Islet of Langerhans (tissue), 1 donor: ENCODE measurements at regions not wholly inside any gene's neighbourhood (a gene's known extent, or its start where the extent isn't known, plus 50 kb on each side); places are given as distances from the start of the nearest gene placed in this dataset.

Source experiments
- FAIRE-seq: peaks from one replicate; lab custom pipeline; 2011; peaks lifted over from hg19 to GRCh38; lab: Jason Lieb, UNC

- no peak for FAIRE-seq
Measured at GRCh38 chr4:111666826-111667360, 478.4 kb upstream of the FAM241A start.

- FAIRE-seq, result no peak
Measured at GRCh38 chr4:111671756-111672155, 473.5 kb upstream of the FAM241A start.

DNA sequence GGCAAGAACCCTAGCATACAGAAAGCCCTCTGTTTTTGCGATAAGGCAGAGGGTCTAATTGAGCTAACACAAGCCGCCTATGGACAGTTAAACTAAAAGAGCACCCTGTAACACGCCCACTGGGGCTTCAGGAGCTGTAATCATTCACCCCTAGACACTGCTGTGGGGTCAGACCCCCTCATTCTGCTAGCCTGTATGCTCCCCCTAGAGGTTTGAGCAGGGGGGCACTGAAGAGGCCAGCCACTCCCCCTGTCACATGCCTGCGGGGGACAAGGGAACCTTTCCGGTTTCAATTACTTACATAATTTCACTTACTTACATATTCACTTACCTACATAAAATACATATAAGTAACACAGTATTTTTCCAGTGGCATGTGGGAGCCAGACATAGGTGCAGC lies 469.5 kb upstream of the FAM241A start:
- FAIRE-seq, result no peak

- no peak for FAIRE-seq
Measured at GRCh38 chr4:111676533-111676932, 468.7 kb upstream of the FAM241A start.

DNA sequence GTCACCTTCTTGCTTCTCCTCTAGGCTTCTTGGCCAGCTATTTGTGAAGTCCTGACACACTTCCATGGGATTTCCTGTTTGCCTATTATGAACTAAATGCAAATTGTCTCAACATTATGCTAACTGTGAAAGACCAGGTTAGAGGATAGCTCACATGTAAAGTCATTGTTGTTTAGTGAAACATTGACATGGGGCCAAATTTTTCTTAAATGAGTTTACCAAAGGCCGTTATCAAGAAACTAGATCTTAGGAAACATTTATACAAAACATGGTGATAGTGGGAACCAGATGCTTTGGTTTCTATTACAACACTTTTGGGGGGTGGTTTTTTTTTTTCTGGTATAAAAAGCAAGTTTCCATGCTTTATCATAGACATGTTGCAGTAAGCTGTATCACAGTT lies 466.8 kb upstream of the FAM241A start:
- no peak for FAIRE-seq

- no peak for FAIRE-seq
Measured at GRCh38 chr4:111678908-111679307, 466.3 kb upstream of the FAM241A start.

GRCh38 chr4:111681270-111681669 lies 464.0 kb upstream of the FAM241A start:
- FAIRE-seq, result no peak

GRCh38 chr4:111681751-111682150 lies 463.5 kb upstream of the FAM241A start:
- no peak for FAIRE-seq

- no peak for FAIRE-seq
Measured at GRCh38 chr4:111685205-111685604, 460.0 kb upstream of the FAM241A start.

DNA sequence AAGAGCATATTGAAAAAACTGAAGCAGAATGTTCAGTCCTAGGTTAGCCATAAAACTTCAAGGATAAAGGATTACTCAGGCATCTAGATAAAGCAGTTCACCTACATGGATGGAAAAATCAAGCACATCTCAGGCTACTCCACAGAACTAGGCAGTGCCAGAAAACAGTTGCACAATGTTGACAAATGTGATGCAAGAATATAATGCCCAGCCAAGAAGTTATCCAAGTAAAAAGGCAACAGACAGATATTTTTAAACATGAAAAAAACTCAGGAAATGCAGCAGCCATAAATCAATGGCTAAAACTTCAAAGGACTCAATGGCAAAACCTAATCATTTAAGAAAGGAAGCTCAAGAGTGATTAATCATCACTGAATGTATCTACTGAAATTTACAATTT lies 456.0 kb upstream of the FAM241A start:
- no peak for FAIRE-seq

DNA sequence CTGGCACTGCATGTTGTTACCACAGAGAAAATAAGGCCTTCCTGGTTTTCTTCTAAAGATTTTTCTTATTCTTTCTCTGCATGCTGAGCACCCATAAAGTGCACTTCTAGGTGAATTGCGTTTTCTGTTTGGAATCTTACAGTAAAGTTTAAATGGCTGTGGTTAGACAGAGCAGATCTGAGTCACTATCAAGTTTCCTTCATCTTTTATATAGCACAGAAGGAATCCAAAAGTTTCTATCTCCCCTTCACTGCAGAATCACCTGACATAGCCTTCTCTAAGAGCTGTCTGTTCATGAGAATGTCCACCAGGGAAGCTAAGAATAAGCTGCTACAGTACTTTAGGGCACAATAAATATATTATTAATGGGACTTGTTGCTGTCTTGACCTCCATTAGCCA lies 455.5 kb upstream of the FAM241A start:
- FAIRE-seq, result no peak

DNA sequence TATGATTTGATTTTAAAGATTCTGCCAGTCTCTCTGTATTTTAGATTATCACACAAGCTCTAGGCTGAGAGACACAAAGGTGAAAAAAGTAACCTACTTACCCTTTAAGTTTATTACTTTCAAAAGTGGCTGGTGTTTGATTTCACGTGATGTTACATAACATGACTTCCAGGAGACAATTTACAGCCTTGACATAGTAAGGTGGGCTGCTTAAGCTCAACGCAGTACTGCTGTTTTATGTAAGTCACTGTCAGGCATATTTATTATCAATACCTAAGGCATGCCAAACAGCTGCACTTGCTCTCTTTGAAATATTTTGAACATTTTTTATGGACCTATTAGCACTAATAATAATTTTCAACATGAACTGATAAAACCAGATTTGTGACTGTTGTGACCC lies 451.5 kb upstream of the FAM241A start:
- no peak for FAIRE-seq

DNA sequence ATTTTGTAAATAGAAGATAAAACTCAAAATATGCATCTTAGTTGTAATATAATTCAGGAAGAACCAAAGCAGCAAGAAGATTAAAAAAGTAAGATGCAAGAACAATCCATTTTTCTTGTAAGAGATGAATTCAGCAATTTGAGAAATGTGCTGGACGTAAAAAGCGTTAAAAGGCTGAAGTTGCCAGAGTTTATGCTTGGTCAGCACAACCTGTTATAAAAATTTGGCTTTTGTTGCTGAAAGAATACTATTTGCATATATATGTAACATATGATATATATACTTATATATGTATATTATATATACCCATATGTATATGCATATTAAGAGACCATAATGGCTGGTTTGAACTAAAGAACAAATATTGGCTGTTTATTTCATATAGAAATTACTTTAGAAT lies 449.6 kb upstream of the FAM241A start:
- FAIRE-seq, result no peak

DNA sequence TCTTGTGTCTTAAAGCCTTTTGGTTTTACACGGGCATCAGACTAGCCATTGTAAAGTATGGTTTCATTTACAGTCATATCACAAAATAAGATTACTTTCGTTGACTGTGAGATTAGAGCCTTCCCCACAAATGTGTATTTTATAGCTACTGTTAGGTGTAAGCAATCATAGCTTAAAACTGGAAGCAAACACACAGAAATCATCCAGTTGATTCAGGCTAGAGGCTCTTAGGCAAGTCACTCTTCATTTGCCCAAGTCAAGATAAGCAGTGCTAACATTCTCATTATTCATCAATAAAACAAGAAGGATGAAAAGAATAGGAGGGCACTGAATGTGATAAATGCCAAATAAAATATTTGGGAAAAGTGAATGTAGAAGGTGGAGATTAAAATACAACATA lies 448.7 kb upstream of the FAM241A start:
- no peak for FAIRE-seq

DNA sequence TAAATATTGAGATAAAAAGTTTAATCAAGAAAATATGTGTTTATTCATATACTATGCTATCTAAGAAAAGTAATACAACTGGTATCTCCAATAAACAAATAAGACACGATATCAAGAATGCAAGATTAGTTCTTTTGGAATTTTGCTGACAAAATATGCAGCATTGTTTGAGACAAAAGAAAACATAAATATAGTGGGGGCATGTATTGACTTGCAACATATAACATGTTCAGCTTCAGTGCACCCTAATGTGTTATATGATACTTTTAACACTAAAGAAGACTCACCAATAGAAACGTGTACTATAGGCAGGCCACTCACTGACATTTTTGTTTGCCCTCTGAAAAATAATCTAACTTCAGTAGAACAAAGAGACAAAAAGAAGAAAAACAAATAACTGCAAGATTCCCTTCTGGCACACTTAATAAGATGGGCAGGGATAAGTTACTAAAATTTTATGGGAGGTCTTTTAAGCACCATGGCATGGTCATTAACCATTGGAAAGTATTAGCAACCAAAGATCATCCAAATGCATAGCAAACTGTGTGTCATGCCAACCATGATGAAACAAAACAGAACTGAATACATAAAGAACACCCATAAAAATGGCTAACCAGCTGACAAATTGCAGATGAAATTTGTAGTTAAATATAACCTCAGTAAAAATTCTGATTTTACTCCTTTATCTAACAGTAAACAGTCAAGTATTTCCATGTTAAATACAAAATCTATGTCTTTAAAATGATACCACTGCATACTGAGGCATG lies 447.9 kb upstream of the FAM241A start:
- FAIRE-seq, result no peak

DNA sequence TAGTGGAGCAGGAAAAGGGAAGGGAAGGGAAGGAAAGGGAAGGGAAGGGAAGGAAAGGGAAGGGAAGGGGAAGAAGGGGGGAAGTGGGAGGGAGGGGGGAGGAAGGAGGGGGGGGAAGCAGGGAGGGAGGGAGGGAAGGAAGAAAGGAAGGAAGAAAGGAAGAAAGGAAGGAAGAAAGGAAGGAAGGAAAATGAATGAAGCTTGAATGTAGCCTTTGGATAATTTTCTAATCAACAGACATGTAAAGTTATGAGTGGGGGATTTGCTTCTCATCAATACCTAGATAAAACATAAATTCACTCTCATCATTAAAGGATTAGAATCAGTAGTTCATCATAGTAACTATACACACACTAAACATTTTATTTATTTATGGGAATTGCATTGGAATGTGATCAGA lies 446.9 kb upstream of the FAM241A start:
- FAIRE-seq, result no peak

- no peak for FAIRE-seq
Measured at GRCh38 chr4:111699165-111699564, 446.1 kb upstream of the FAM241A start.

GRCh38 chr4:111701102-111701501 lies 444.2 kb upstream of the FAM241A start:
- FAIRE-seq, result no peak

- FAIRE-seq, result no peak
Measured at GRCh38 chr4:111707491-111707890, 437.8 kb upstream of the FAM241A start.

GRCh38 chr4:111712093-111712677 lies 433.1 kb upstream of the FAM241A start:
- no peak for FAIRE-seq

GRCh38 chr4:111713276-111713675 lies 432.0 kb upstream of the FAM241A start:
- FAIRE-seq, result no peak

GRCh38 chr4:111717921-111718320 lies 427.3 kb upstream of the FAM241A start:
- FAIRE-seq, result no peak

GRCh38 chr4:111718763-111719559 lies 426.3 kb upstream of the FAM241A start:
- FAIRE-seq, result no peak
